ENCODE measurements at regions not wholly inside any gene's neighbourhood (a gene's known extent, or its start where the extent isn't known, plus 50 kb on each side); places are given as distances from the start of the nearest gene placed in this dataset.

GRCh38 chr1:70656361-70656760 lies 245.3 kb downstream of the CTH start:
- in situ Hi-C loops (cut with MboI; ENCODE audit: low sequenced_read_pairs, unreplicated experiment), result no loop called here
- DNase-seq (ENCODE audit: low spot score), result no peak
- TF ChIP-seq CTCF (IDR thresholded peaks at IDR 0.05; ENCODE audit: borderline replicate concordance, control extremely low read depth, extremely low read depth, insufficient read depth, missing control alignments), result no peak

- no peak for DNase-seq (ENCODE audit: low spot score)
- no peak for TF ChIP-seq CTCF (IDR thresholded peaks at IDR 0.05; ENCODE audit: borderline replicate concordance, control extremely low read depth, extremely low read depth, insufficient read depth, missing control alignments)
Measured at GRCh38 chr1:70659891-70660290, 248.8 kb downstream of the CTH start.

GRCh38 chr1:70666381-70667140 lies 255.5 kb downstream of the CTH start:
- no peak for TF ChIP-seq CTCF (IDR thresholded peaks at IDR 0.05; ENCODE audit: borderline replicate concordance, control extremely low read depth, extremely low read depth, insufficient read depth, missing control alignments)
- DNase-seq (ENCODE audit: low spot score), result no peak
- in situ Hi-C loops (cut with MboI; ENCODE audit: low sequenced_read_pairs, unreplicated experiment), result no loop called here

More at GRCh38 chr1:70659891-70660290, 248.8 kb downstream of the CTH start:
- in situ Hi-C loops (cut with MboI; ENCODE audit: low sequenced_read_pairs, unreplicated experiment), result no loop called here

GRCh38 chr1:70667494-70668170 lies 256.6 kb downstream of the CTH start:
- no peak for DNase-seq (ENCODE audit: low spot score)
- in situ Hi-C loops (cut with MboI; ENCODE audit: low sequenced_read_pairs, unreplicated experiment), result no loop called here

GRCh38 chr1:70671006-70671405 lies 259.9 kb downstream of the CTH start:
- DNase-seq (ENCODE audit: low spot score), result no peak
- TF ChIP-seq CTCF (IDR thresholded peaks at IDR 0.05; ENCODE audit: borderline replicate concordance, control extremely low read depth, extremely low read depth, insufficient read depth, missing control alignments), result no peak
- in situ Hi-C loops (cut with MboI; ENCODE audit: low sequenced_read_pairs, unreplicated experiment), result no loop called here

More at GRCh38 chr1:70667494-70668170, 256.6 kb downstream of the CTH start:
- no peak for TF ChIP-seq CTCF (IDR thresholded peaks at IDR 0.05; ENCODE audit: borderline replicate concordance, control extremely low read depth, extremely low read depth, insufficient read depth, missing control alignments)

- in situ Hi-C loops (cut with MboI; ENCODE audit: low sequenced_read_pairs, unreplicated experiment), result no loop called here
- DNase-seq (ENCODE audit: low spot score), result no peak
- TF ChIP-seq CTCF (IDR thresholded peaks at IDR 0.05; ENCODE audit: borderline replicate concordance, control extremely low read depth, extremely low read depth, insufficient read depth, missing control alignments), result no peak
Measured at GRCh38 chr1:70672442-70672888, 261.4 kb downstream of the CTH start.
